K562 (cell line): ENCODE measurements at regions not wholly inside any gene's neighbourhood (a gene's known extent, or its start where the extent isn't known, plus 50 kb on each side); places are given as distances from the start of the nearest gene placed in this dataset.

Experiments
- ATAC-seq: fragments of 200-7000 bp; cut with Tn5 transposase; 3 replicates; pipeline ENCODE4 v1.9.1; 2020; ENCODE audit warnings: moderate library complexity
- BruUV-seq: library from RNA; stranded (reverse); fragments of 400-500 nt; replicated peaks from 2 replicates; lab custom pipeline; 2021; lab: Mats Ljungman, UMichigan
- CTCF ChIA-PET: fragments of 300-600 bp; formaldehyde crosslinking; extraction: SDS; loops from one replicate; lab custom pipeline; 2021; ENCODE audit warnings: low intra/inter-chr PET ratio; lab: Yijun Ruan, JAX
- POLR2A ChIA-PET: fragments of 300-600, 350-650 bp; sonication (Branson Sonifier 250); formaldehyde crosslinking; extraction: SDS; loops from one replicate; lab custom pipeline; 2021; ENCODE audit warnings: antibody characterized with exemption, inconsistent platforms; lab: Yijun Ruan, JAX
- DNase-seq, 4 experiments: peaks; one replicate each; pipeline versions ENCODE4 v3.0.0 to v3.0.0-alpha.2; 2011 to 2018; ENCODE audit warnings: low spot score in 3 of 4, mixed read lengths in 3 of 4; ENCODE audit errors: extremely low read depth in 1 of 4
- FAIRE-seq: peaks from 2 replicates; lab custom pipeline; 2011; peaks lifted over from hg19 to GRCh38; lab: Jason Lieb, UNC
- H2AFZ ChIP-seq: 2 replicates; pipeline ENCODE4 v1.6.0; 2011; ENCODE audit warnings: low read depth, low read length, control low read depth, inconsistent platforms
- H3K27ac ChIP-seq: fragments of 200-600 bp; 3 replicates; pipeline ENCODE4 v1.8.0; 2011; ENCODE audit warnings: low read depth, mild to moderate bottlenecking, control low read depth, inconsistent platforms, low read length, moderate library complexity, mixed read lengths; ENCODE audit errors: extremely low read depth
- H3K27me3 ChIP-seq, 2 experiments: fragments of 300-600 bp in 1 of 2; 2 replicates in 1 of 2; 3 replicates in 1 of 2; pipeline versions ENCODE4 v1.6.0 to v1.8.0; 2011; ENCODE audit warnings: inconsistent platforms in 2 of 2, low read length in 2 of 2, mild to moderate bottlenecking in 1 of 2, mixed read lengths in 1 of 2, moderate library complexity in 1 of 2; ENCODE audit not compliant: control insufficient read depth in 2 of 2, insufficient read depth in 2 of 2
- H3K36me3 ChIP-seq: fragments of 300-600 bp; 3 replicates; pipeline ENCODE4 v1.8.0; 2011; ENCODE audit warnings: mild to moderate bottlenecking, low read length, inconsistent platforms; ENCODE audit not compliant: control insufficient read depth, insufficient read depth
- H3K4me1 ChIP-seq, 2 experiments: fragments of 200-600 bp in 1 of 2; replicated peaks in 1 of 2; 2 replicates in 1 of 2; 3 replicates in 1 of 2; pipeline versions ENCODE4 v1.5.1 to v1.8.0; 2011; ENCODE audit warnings: inconsistent platforms in 2 of 2, low read length in 2 of 2, mild to moderate bottlenecking in 1 of 2, mixed read lengths in 1 of 2, moderate library complexity in 1 of 2; ENCODE audit not compliant: control insufficient read depth in 2 of 2, insufficient read depth in 2 of 2
- H3K4me2 ChIP-seq: 2 replicates; pipeline ENCODE4 v1.6.1; 2011; ENCODE audit warnings: low read length, control low read depth, inconsistent platforms, mixed read lengths; ENCODE audit not compliant: insufficient read depth
- H3K4me3 ChIP-seq: fragments of 200-600 bp; sonication (generic), shearing (Covaris generic); 2 replicates; pipeline ENCODE4 v1.5.1; 2016; ENCODE audit warnings: control low read depth, inconsistent platforms
- H3K79me2 ChIP-seq: fragments of 200-600 bp; 3 replicates; pipeline ENCODE4 v1.8.0; 2011; ENCODE audit warnings: low read length, inconsistent platforms; ENCODE audit not compliant: control insufficient read depth, insufficient read depth
- H3K9ac ChIP-seq, 2 experiments: 2 replicates each; pipeline versions ENCODE4 v1.6.0 to v1.6.1; 2011; ENCODE audit warnings: low read depth in 2 of 2, low read length in 2 of 2, control low read depth in 1 of 2, inconsistent platforms in 1 of 2, mild to moderate bottlenecking in 1 of 2, mixed read lengths in 1 of 2; ENCODE audit not compliant: insufficient read depth in 1 of 2
- H3K9me1 ChIP-seq: one replicate; pipeline ENCODE4 v1.6.0; 2011; ENCODE audit warnings: inconsistent platforms, mild to moderate bottlenecking, low read length, moderate library complexity; ENCODE audit not compliant: control insufficient read depth, insufficient read depth
- H3K9me3 ChIP-seq: replicated peaks from 2 replicates; pipeline ENCODE4 v1.5.1; 2011; ENCODE audit warnings: low read depth, low read length, inconsistent platforms; ENCODE audit not compliant: control insufficient read depth, insufficient read depth
- H4K20me1 ChIP-seq: replicated peaks from 2 replicates; pipeline ENCODE4 v1.6.1; 2011; ENCODE audit warnings: low read length, inconsistent platforms, mixed read lengths; ENCODE audit not compliant: control insufficient read depth, insufficient read depth
- CAMTA2 ChIP-seq: fragments of 250-450 bp; sonication (Bioruptor Pico); conservative IDR thresholded peaks from 2 replicates; pipeline ENCODE4 v1.5.1; 2022
- CREB1 ChIP-seq, 2 experiments: sonication (generic) in 1 of 2; formaldehyde crosslinking in 1 of 2; IDR thresholded peaks; 2 replicates each; pipeline versions ENCODE4 v1.6.1 to v1.8.0; 2012 to 2022; ENCODE audit warnings: inconsistent platforms in 1 of 2, mild to moderate bottlenecking in 1 of 2, missing genetic modification reagents in 1 of 2, moderate library complexity in 1 of 2
- DACH1 ChIP-seq: fragments of 450-650 bp; IDR thresholded peaks from 2 replicates; pipeline ENCODE4 v1.6.1; 2018; ENCODE audit not compliant: partially characterized antibody
- FUS ChIP-seq: fragments of 200-400 bp; formaldehyde crosslinking; optimal IDR thresholded peaks from 2 replicates; pipeline ENCODE3; 2017; ENCODE audit warnings: low read depth, low read length
- HMG20A ChIP-seq: fragments of 450-650 bp; formaldehyde crosslinking; conservative IDR thresholded peaks from 2 replicates; pipeline ENCODE4 v1.4.0; 2020; ENCODE audit warnings: mild to moderate bottlenecking, mixed read lengths
- KAT7 ChIP-seq: sonication (generic); formaldehyde crosslinking; IDR thresholded peaks from 2 replicates; pipeline ENCODE4 v1.8.0; 2022; ENCODE audit warnings: missing genetic modification reagents, mild to moderate bottlenecking, borderline replicate concordance
- SMAD1 ChIP-seq: fragments of 150-350 bp; IDR thresholded peaks from 2 replicates; pipeline ENCODE4 v1.6.1; 2014; ENCODE audit warnings: low read length, low read depth; ENCODE audit not compliant: partially characterized antibody
- TAF15 ChIP-seq: fragments of 200-400 bp; formaldehyde crosslinking; IDR thresholded peaks from 2 replicates; pipeline ENCODE4 v1.6.1; 2017; ENCODE audit warnings: mild to moderate bottlenecking, low read depth, low read length, moderate library complexity
- ZFX ChIP-seq: sonication (generic); formaldehyde crosslinking; IDR thresholded peaks from 2 replicates; pipeline ENCODE4 v1.8.0; 2022; ENCODE audit warnings: mild to moderate bottlenecking, missing genetic modification reagents, moderate library complexity
- WGBS: fragments of 100-300 bp; shearing (Covaris generic); methylation state at CpG from one replicate; pipeline ENCODE4 v1.1.6; 2016; ENCODE audit warnings: low coverage, mixed read lengths; ENCODE audit not compliant: insufficient coverage; ENCODE audit errors: missing lambda C conversion rate; 5-methylcytosine and 5-hydroxymethylcytosine counted together
- in situ Hi-C: fragments of 300-500 bp; cut with MboI; formaldehyde crosslinking; loops from 4 replicates; pipeline ENCODE4 v1.15.0; 2018; ENCODE audit warnings: inconsistent platforms, mixed read lengths
- intact Hi-C: fragments of 100-400 bp; cut with micrococcal nuclease; formaldehyde crosslinking; loops from 2 replicates; pipeline ENCODE4 v1.14.2; 2022
- TF ChIP-seq, protein P1 (sequence below): sonication (generic); formaldehyde crosslinking; IDR thresholded peaks from 2 replicates; pipeline ENCODE4 v1.4.0; 2020; ENCODE audit warnings: mild to moderate bottlenecking, missing genetic modification reagents
- TF ChIP-seq, protein P2 (sequence below): fragments of 450-650 bp; IDR thresholded peaks from 2 replicates; pipeline ENCODE4 v1.6.1; 2016; ENCODE audit warnings: antibody characterized with exemption
- TF ChIP-seq, protein P3 (sequence below): fragments of 450-650 bp; formaldehyde crosslinking; IDR thresholded peaks from 2 replicates; pipeline ENCODE4 v1.4.0; 2022; ENCODE audit warnings: missing genetic modification characterization

DNA sequence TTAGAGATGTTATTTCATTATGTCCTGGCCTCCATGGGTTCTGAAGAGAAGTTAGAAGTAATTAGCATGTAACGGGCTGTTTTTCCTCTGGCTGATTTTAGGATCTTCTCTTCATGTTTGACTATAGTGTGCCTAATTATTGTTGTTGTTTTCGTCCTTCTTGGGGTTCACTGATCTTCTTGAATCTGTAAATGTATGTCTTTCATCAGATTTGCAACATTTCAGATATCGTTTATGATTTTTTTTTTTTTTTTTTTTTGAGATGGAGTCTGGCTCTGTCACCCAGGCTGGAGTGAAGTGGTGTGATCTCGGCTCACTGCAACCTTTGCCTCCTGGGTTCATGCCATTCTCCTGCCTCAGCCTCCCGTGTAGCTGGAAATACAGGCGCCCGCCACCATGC lies 246.7 kb downstream of the TFAP2C start:
- H3K4me3 ChIP-seq: no peak overlapping the region
- no peaks in the 10 kb centered on the region for H3K36me3 ChIP-seq
- H3K79me2 ChIP-seq: no peaks in the 10 kb centered on the region
- 0 out of 5 replicates have a peak, but pooled peaks cover 0 to 3% of the 10 kb centered on the region in 2 experiments for H3K4me1 ChIP-seq
- no peak overlapping the region for H3K9ac ChIP-seq
- no TSS peak for BruUV-seq
- no peaks in the 10 kb centered on the region for H4K20me1 ChIP-seq
- no peak for ATAC-seq
- TF ChIP-seq ZFX: no peak
- no peak for TF ChIP-seq FUS
- no peak for TF ChIP-seq DACH1
- CTCF ChIA-PET: no interaction called here
- in situ Hi-C loops: no loop called here
- H3K27ac ChIP-seq: no peak overlapping the region
- peaks cover 2 to 32% of the 10 kb centered on the region in 2 experiments; a peak in 3 of 5 replicates for H3K27me3 ChIP-seq
- no peaks in the 10 kb centered on the region for H3K9me1 ChIP-seq
- no peaks in the 10 kb centered on the region for H3K9me3 ChIP-seq
- H2AFZ ChIP-seq: no peak overlapping the region
- under 1% methylated on average over 6 of the region's 7 CpGs for WGBS
- intact Hi-C loops: no loop called here
- H3K4me2 ChIP-seq: no peak overlapping the region
- no peak for DNase-seq
- POLR2A ChIA-PET: no interaction called here
- no peak for FAIRE-seq

DNA sequence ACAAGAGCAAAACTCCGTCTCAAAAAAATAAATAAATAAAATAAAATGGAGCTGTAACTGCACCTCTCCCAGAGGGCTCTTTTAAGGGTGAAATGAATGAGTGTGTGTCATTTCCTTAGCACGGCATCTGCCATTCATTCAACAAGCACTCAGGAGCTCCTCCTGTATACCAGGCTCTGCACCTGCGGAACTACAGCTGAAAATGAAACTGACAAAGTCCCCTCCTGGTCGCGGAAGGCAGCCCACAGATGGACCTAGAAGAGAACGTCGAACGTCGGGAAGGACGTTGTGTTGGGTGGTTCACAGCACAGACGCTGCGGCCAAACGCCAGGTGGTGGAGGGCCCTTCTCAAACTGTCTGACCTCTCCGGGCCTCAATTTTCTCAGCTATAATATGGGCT lies 256.4 kb downstream of the TFAP2C start:
- Histone ChIP-seq H2AFZ (no peak overlapping the region), H3K27me3 (peaks cover 0 to 32% of the 10 kb centered on the region in 2 experiments; a peak in 2 of 5 replicates), H3K4me2 (no peak overlapping the region), H3K79me2 (no peaks in the 10 kb centered on the region), H3K27ac (no peak overlapping the region), H3K9ac (no peak overlapping the region), H3K36me3 (no peaks in the 10 kb centered on the region), H3K9me3 (no peaks in the 10 kb centered on the region), H3K4me1 (no peaks in the 10 kb centered on the region), H3K9me1 (no peaks in the 10 kb centered on the region), H3K4me3 (no peak overlapping the region), H4K20me1 (no peaks in the 10 kb centered on the region)
- POLR2A ChIA-PET: interaction anchor here (0.6 kb wide), 2 partner anchors 11 to 171 kb away, joined by 3 read pairs; no protein-coding TSS in a partner anchor
- CTCF ChIA-PET: no interaction called here
- no peak for ATAC-seq
- intact Hi-C loops: no loop called here
- in situ Hi-C loops: no loop called here
- no TSS peak for BruUV-seq
- whole genome bisulfite sequencing: 2% methylated on average over 12 of the region's 14 CpGs
- no peak for FAIRE-seq
- no peak for DNase-seq
- TF ChIP-seq CREB1 (IDR thresholded peaks at IDR 0.05) (no peak), CREB1 (CRISPR knock-in tag; IDR thresholded peaks at IDR 0.05) (no peak), SMAD1 (no peak), KAT7 (no peak), HMG20A (CRISPR knock-in tag) (no peak), TAF15 (no peak), CAMTA2 (CRISPR knock-in tag) (no peak)
- TF ChIP-seq, protein P1, sequence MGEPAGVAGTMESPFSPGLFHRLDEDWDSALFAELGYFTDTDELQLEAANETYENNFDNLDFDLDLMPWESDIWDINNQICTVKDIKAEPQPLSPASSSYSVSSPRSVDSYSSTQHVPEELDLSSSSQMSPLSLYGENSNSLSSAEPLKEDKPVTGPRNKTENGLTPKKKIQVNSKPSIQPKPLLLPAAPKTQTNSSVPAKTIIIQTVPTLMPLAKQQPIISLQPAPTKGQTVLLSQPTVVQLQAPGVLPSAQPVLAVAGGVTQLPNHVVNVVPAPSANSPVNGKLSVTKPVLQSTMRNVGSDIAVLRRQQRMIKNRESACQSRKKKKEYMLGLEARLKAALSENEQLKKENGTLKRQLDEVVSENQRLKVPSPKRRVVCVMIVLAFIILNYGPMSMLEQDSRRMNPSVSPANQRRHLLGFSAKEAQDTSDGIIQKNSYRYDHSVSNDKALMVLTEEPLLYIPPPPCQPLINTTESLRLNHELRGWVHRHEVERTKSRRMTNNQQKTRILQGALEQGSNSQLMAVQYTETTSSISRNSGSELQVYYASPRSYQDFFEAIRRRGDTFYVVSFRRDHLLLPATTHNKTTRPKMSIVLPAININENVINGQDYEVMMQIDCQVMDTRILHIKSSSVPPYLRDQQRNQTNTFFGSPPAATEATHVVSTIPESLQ (CRISPR knock-in tag): no peak
- TF ChIP-seq, protein P2, sequence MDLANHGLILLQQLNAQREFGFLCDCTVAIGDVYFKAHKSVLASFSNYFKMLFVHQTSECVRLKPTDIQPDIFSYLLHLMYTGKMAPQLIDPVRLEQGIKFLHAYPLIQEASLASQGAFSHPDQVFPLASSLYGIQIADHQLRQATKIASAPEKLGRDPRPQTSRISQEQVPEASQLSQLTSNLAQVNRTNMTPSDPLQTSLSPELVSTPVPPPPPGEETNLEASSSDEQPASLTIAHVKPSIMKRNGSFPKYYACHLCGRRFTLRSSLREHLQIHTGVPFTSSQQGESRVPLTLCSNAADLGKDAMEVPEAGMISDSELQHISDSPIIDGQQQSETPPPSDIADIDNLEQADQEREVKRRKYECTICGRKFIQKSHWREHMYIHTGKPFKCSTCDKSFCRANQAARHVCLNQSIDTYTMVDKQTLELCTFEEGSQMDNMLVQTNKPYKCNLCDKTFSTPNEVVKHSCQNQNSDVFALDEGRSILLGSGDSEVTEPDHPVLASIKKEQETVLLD: no peak
- TF ChIP-seq, protein P3, sequence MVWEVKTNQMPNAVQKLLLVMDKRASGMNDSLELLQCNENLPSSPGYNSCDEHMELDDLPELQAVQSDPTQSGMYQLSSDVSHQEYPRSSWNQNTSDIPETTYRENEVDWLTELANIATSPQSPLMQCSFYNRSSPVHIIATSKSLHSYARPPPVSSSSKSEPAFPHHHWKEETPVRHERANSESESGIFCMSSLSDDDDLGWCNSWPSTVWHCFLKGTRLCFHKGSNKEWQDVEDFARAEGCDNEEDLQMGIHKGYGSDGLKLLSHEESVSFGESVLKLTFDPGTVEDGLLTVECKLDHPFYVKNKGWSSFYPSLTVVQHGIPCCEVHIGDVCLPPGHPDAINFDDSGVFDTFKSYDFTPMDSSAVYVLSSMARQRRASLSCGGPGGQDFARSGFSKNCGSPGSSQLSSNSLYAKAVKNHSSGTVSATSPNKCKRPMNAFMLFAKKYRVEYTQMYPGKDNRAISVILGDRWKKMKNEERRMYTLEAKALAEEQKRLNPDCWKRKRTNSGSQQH (CRISPR knock-in tag): no peak
